ENCODE measurements at regions not wholly inside any gene's neighbourhood (a gene's known extent, or its start where the extent isn't known, plus 50 kb on each side); places are given as distances from the start of the nearest gene placed in this dataset.
"Not testable (repeated sequence)": the region's sequence is repeated elsewhere in the genome, so short reads cannot be mapped to it uniquely, and the experiment has no call there.

- DNase-seq, ATAC-seq: not testable (repeated sequence)
Observed at GRCh38 chr20:30508382-30508781, 749.1 kb upstream of the DEFB115 start.

- no peak for DNase-seq
- ATAC-seq, result no peak
Observed at GRCh38 chr20:30511322-30512030, 746.0 kb upstream of the DEFB115 start.

- ATAC-seq (no peak), DNase-seq (no peak)
Observed at GRCh38 chr20:30513050-30513628, 744.3 kb upstream of the DEFB115 start.

GRCh38 chr20:30515915-30516314 lies 741.5 kb upstream of the DEFB115 start:
- ATAC-seq, result not testable (repeated sequence)

GRCh38 chr20:30518906-30519305 lies 738.6 kb upstream of the DEFB115 start:
- ATAC-seq, DNase-seq: not testable (repeated sequence)

More at GRCh38 chr20:30515915-30516314, 741.5 kb upstream of the DEFB115 start:
- DNase-seq, result not testable (repeated sequence)

GRCh38 chr20:30521686-30522415 lies 735.6 kb upstream of the DEFB115 start:
- not testable (repeated sequence) for ATAC-seq, DNase-seq

- ATAC-seq, DNase-seq: not testable (repeated sequence)
Observed at GRCh38 chr20:30524155-30524554, 733.3 kb upstream of the DEFB115 start.

GRCh38 chr20:30524761-30525160 lies 732.7 kb upstream of the DEFB115 start:
- not testable (repeated sequence) for DNase-seq, ATAC-seq

- not testable (repeated sequence) for DNase-seq, ATAC-seq
Observed at GRCh38 chr20:30533653-30534052, 723.8 kb upstream of the DEFB115 start.

- not testable (repeated sequence) for ATAC-seq, DNase-seq
Observed at GRCh38 chr20:30537459-30537858, 720.0 kb upstream of the DEFB115 start.

GRCh38 chr20:30540330-30541069 lies 717.0 kb upstream of the DEFB115 start:
- not testable (repeated sequence) for ATAC-seq, DNase-seq

GRCh38 chr20:30551236-30551635 lies 706.2 kb upstream of the DEFB115 start:
- DNase-seq, ATAC-seq: not testable (repeated sequence)

GRCh38 chr20:30556797-30557196 lies 700.7 kb upstream of the DEFB115 start:
- not testable (repeated sequence) for DNase-seq, ATAC-seq

GRCh38 chr20:30565086-30565485 lies 692.4 kb upstream of the DEFB115 start:
- ATAC-seq, DNase-seq: not testable (repeated sequence)

GRCh38 chr20:30569867-30570266 lies 687.6 kb upstream of the DEFB115 start:
- ATAC-seq, DNase-seq: not testable (repeated sequence)

- ATAC-seq, DNase-seq: not testable (repeated sequence)
Observed at GRCh38 chr20:30570622-30571021, 686.8 kb upstream of the DEFB115 start.

- not testable (repeated sequence) for DNase-seq, ATAC-seq
Observed at GRCh38 chr20:30574337-30574736, 683.1 kb upstream of the DEFB115 start.

- DNase-seq, ATAC-seq: not testable (repeated sequence)
Observed at GRCh38 chr20:30579069-30579468, 678.4 kb upstream of the DEFB115 start.

- ATAC-seq, DNase-seq: not testable (repeated sequence)
Observed at GRCh38 chr20:30579824-30580438, 677.5 kb upstream of the DEFB115 start.

GRCh38 chr20:30581839-30582238 lies 675.6 kb upstream of the DEFB115 start:
- DNase-seq, ATAC-seq: not testable (repeated sequence)

- ATAC-seq, DNase-seq: not testable (repeated sequence)
Observed at GRCh38 chr20:30584403-30584802, 673.1 kb upstream of the DEFB115 start.

All from stimulated activated naive CD8-positive, alpha-beta T cell treated with anti-CD3 and anti-CD28 coated beads, Interleukin-15, Interleukin-2, amounts not matched to agents 100 U/mL and 50 U/mL, for 24 hours (primary cell).